Endothelial cell (in vitro differentiated cells): ENCODE measurements at regions not wholly inside any gene's neighbourhood (a gene's known extent, or its start where the extent isn't known, plus 50 kb on each side); places are given as distances from the start of the nearest gene placed in this dataset.

Experiments used
- DNase-seq: peaks from one replicate; pipeline ENCODE4 v3.0.0; 2021; ENCODE audit warnings: low spot score
- H3K27ac Mint-ChIP-seq: one replicate; pipeline ENCODE4 v1.8.0; 2021; ENCODE audit warnings: mixed read lengths, inconsistent platforms; ENCODE audit not compliant: unreplicated experiment
- H3K27me3 Mint-ChIP-seq: one replicate; pipeline ENCODE4 v1.8.0; 2021; ENCODE audit warnings: mild to moderate bottlenecking, moderate library complexity, mixed read lengths, inconsistent platforms; ENCODE audit not compliant: unreplicated experiment
- H3K36me3 Mint-ChIP-seq: one replicate; pipeline ENCODE4 v1.8.0; 2021; ENCODE audit warnings: mild to moderate bottlenecking, low read depth, mixed read lengths, inconsistent platforms; ENCODE audit not compliant: unreplicated experiment
- H3K4me1 Mint-ChIP-seq: one replicate; pipeline ENCODE4 v1.8.0; 2021; ENCODE audit warnings: mild to moderate bottlenecking, mixed read lengths, inconsistent platforms; ENCODE audit not compliant: unreplicated experiment
- H3K4me3 Mint-ChIP-seq: one replicate; pipeline ENCODE4 v1.8.0; 2021; ENCODE audit warnings: mild to moderate bottlenecking, mixed read lengths, inconsistent platforms; ENCODE audit not compliant: unreplicated experiment
- H3K9me3 Mint-ChIP-seq: one replicate; pipeline ENCODE4 v1.8.0; 2021; ENCODE audit warnings: mixed read lengths, inconsistent platforms; ENCODE audit not compliant: unreplicated experiment
- TF ChIP-seq, protein P1 (sequence below): fragments of 200-600 bp; sonication (generic); IDR thresholded peaks from one replicate; pipeline ENCODE4 v1.5.0; 2021; ENCODE audit warnings: antibody characterized with exemption; ENCODE audit not compliant: unreplicated experiment

DNA sequence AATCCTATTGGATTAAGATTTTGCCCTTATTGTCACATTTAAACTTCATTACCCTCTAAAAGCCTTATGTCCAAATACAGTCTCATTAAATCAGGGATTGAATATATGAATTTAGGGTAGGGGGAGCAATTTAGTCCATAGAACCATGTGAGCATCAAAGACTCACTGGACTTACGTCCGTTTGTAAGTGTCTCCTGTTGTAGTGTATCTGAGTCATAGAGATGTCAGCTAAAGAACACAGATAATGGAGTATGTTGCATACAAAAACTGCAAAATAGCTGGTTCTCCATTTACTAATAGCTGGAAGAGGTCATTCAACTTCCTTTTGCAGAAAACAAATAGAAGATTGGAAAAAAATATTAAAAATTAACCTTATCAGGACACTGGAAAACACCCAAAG lies 599.1 kb upstream of the SOX9 start:
- TF ChIP-seq, protein P1, sequence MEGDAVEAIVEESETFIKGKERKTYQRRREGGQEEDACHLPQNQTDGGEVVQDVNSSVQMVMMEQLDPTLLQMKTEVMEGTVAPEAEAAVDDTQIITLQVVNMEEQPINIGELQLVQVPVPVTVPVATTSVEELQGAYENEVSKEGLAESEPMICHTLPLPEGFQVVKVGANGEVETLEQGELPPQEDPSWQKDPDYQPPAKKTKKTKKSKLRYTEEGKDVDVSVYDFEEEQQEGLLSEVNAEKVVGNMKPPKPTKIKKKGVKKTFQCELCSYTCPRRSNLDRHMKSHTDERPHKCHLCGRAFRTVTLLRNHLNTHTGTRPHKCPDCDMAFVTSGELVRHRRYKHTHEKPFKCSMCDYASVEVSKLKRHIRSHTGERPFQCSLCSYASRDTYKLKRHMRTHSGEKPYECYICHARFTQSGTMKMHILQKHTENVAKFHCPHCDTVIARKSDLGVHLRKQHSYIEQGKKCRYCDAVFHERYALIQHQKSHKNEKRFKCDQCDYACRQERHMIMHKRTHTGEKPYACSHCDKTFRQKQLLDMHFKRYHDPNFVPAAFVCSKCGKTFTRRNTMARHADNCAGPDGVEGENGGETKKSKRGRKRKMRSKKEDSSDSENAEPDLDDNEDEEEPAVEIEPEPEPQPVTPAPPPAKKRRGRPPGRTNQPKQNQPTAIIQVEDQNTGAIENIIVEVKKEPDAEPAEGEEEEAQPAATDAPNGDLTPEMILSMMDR: no peak
- no peaks in the 10 kb centered on the region for H3K4me1 Mint-ChIP-seq
- H3K36me3 Mint-ChIP-seq: no peaks in the 10 kb centered on the region
- no peak overlapping the region for H3K4me3 Mint-ChIP-seq
- H3K27ac Mint-ChIP-seq: no peak overlapping the region
- no peaks in the 10 kb centered on the region for H3K9me3 Mint-ChIP-seq
- no peak for DNase-seq
- H3K27me3 Mint-ChIP-seq: no peaks in the 10 kb centered on the region

DNA sequence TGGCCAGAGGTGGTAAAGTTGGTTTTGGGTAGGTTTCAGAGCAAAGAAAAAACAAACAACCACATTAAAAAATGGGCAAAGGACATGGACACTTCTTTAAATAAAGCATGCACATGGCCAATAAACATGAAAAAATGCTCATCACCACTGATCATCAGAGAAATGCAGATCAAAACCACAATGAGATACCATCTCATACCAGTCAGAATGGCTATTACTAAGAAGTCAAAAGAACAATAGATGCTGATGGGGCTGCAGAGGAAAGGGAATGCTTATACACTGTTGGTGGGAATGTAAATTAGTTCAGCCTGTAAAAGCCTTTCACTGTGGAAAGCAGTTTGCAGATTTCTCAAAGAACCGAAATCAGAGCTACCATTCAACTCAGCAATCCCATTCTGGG lies 598.4 kb upstream of the SOX9 start:
- Mint-ChIP-seq H3K9me3 (no peaks in the 10 kb centered on the region), H3K36me3 (no peaks in the 10 kb centered on the region), H3K4me1 (no peaks in the 10 kb centered on the region), H3K27ac (no peak overlapping the region), H3K27me3 (no peaks in the 10 kb centered on the region), H3K4me3 (no peak overlapping the region)
- TF ChIP-seq, protein P1: no peak
- no peak for DNase-seq

DNA sequence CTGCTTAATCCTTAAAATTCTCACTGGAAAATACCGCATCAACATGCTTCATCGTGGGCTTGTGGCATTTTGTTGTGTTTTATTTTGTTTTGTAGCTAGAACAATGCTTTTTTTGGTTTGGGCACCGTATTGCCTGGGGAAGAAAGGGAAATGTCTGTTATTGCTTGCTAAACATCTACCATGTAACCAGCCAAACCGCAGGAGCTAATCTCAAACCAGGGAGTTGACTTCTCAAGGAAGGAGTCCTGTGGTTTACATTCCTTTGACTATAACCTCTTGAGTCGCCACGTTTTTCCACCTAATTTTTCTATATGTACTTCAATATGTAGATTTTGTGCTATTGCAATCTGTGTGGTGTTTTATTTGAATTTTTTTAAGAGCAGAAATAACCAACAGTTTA lies 593.5 kb upstream of the SOX9 start:
- DNase-seq: no peak
- H3K36me3 Mint-ChIP-seq: no peaks in the 10 kb centered on the region

DNA sequence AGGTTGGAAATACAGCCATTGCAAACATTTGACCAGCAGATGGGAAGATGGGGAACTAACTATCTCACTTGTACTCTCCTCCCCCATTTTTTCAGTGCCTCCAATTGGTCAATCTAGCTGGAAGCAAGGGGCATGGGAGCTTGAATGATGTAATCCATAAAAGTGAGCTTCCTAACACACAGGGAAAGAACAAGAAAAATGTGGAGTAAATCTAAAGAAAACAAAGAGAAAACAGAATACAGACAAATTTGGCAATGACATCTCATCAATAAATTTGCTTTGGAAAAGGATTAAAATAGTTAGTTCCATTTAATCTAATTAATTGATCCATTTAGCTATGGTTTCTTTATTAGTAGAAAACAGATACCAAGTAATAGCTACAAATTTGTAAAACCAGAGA lies 592.6 kb upstream of the SOX9 start:
- Mint-ChIP-seq H3K9me3 (no peaks in the 10 kb centered on the region), H3K36me3 (no peaks in the 10 kb centered on the region)

More for the DNA sequence above, 593.5 kb upstream of the SOX9 start:
- no peaks in the 10 kb centered on the region for H3K4me1 Mint-ChIP-seq
- H3K9me3 Mint-ChIP-seq: no peaks in the 10 kb centered on the region
- no peak overlapping the region for H3K4me3 Mint-ChIP-seq
- TF ChIP-seq, protein P1: no peak
- H3K27me3 Mint-ChIP-seq: no peaks in the 10 kb centered on the region
- H3K27ac Mint-ChIP-seq: no peak overlapping the region

DNA sequence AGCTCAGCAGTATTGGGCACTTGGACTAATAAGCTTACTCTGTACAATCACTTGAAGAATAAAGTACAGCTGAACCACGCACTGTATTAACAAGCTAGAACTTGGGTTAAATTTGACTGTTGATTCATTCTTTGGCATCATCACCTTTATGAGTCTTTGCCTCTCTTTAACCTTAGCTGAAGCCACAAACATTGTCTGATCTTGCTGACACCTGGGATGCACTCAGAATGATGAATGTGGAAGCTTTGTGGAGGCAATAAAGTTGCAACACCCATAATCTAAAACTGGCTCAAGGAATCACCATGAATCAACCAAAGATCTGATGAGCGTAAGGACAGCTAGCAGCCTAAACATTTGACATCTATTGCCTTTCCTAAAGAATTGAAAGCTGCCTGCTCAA lies 590.6 kb upstream of the SOX9 start:
- TF ChIP-seq, protein P1: no peak
- Mint-ChIP-seq H3K27me3 (no peaks in the 10 kb centered on the region), H3K27ac (no peak overlapping the region), H3K36me3 (no peaks in the 10 kb centered on the region), H3K4me3 (no peak overlapping the region), H3K4me1 (no peaks in the 10 kb centered on the region), H3K9me3 (no peaks in the 10 kb centered on the region)
- DNase-seq: no peak

More for the DNA sequence above, 592.6 kb upstream of the SOX9 start:
- no peak overlapping the region for H3K4me3 Mint-ChIP-seq
- H3K4me1 Mint-ChIP-seq: no peaks in the 10 kb centered on the region
- H3K27ac Mint-ChIP-seq: no peak overlapping the region
- DNase-seq: no peak
- TF ChIP-seq, protein P1: no peak
- no peaks in the 10 kb centered on the region for H3K27me3 Mint-ChIP-seq
